DND-41 (cell line): ENCODE measurements at regions not wholly inside any gene's neighbourhood (a gene's known extent, or its start where the extent isn't known, plus 50 kb on each side); places are given as distances from the start of the nearest gene placed in this dataset.

ENCODE experiments used
- CTCF ChIP-seq: IDR thresholded peaks from 2 replicates; pipeline ENCODE4 v1.5.1; 2012; ENCODE audit warnings: borderline replicate concordance, low read length, moderate library complexity, mild to moderate bottlenecking; ENCODE audit not compliant: poor library complexity, severe bottlenecking; ENCODE audit errors: extremely low read depth
- EZH2 ChIP-seq: IDR thresholded peaks from 3 replicates; pipeline ENCODE4 v1.6.1; 2012; ENCODE audit warnings: borderline replicate concordance, low read depth, mild to moderate bottlenecking, moderate library complexity, low read length, inconsistent platforms; ENCODE audit not compliant: severe bottlenecking

GRCh38 chr2:16194096-16194390, 253.7 kb downstream of the MYCN start:
- TF ChIP-seq CTCF (no peak), EZH2 (no peak)
